Activated T-cell treated with anti-CD3 and anti-CD28 coated beads, Interleukin-2, amount 50 U/mL, for 24 hours (primary cell): ENCODE measurements at regions not wholly inside any gene's neighbourhood (a gene's known extent, or its start where the extent isn't known, plus 50 kb on each side); places are given as distances from the start of the nearest gene placed in this dataset.

ENCODE experiments used
- DNase-seq: peaks from one replicate; pipeline ENCODE4 v3.0.0-alpha.2; 2020
- H3K27ac Mint-ChIP-seq: 2 replicates; pipeline ENCODE4 v1.8.0; 2020; ENCODE audit warnings: mild to moderate bottlenecking, mixed read lengths
- H3K27me3 Mint-ChIP-seq: 2 replicates; pipeline ENCODE4 v1.8.0; 2020; ENCODE audit warnings: mixed read lengths
- H3K36me3 Mint-ChIP-seq: 2 replicates; pipeline ENCODE4 v1.8.0; 2020; ENCODE audit warnings: low read depth, mixed read lengths
- H3K4me1 Mint-ChIP-seq: 2 replicates; pipeline ENCODE4 v1.8.0; 2020; ENCODE audit warnings: low read depth, mixed read lengths
- H3K4me3 Mint-ChIP-seq: 2 replicates; pipeline ENCODE4 v1.8.0; 2020; ENCODE audit warnings: mild to moderate bottlenecking, moderate library complexity, mixed read lengths
- H3K9me3 Mint-ChIP-seq: 2 replicates; pipeline ENCODE4 v1.8.0; 2020; ENCODE audit warnings: mixed read lengths

DNA sequence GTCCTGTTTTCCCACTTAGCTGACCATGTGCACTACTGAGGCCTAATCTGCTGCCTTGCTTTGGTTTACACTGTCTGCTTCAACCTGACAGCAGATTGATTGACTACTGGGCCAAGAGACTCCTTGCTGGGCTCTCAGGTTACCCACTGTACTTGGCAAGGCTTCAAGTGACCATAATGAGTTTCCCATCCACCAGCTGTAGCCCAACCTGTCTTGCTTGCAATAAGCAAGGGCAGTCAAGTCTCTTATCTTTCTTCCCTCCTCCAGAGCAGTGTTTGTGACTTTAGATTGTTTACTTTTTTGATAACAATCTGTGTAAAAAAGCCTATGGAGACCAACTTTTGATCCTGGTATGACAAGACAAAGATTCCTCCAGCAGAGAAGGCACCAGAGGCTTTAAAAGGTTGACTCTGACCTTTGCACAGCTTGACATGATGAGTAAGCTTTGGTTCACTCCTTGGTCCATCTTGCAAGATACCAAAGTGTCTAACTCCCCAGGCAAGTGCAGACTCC is 912.3 kb upstream of the SEMA6A start:
- H3K27me3 Mint-ChIP-seq: no peaks in the 10 kb centered on the region
- DNase-seq: no peak
- no peaks in the 10 kb centered on the region for H3K9me3 Mint-ChIP-seq
- H3K4me1 Mint-ChIP-seq: no peaks in the 10 kb centered on the region
- H3K4me3 Mint-ChIP-seq: no peak overlapping the region
- H3K27ac Mint-ChIP-seq: no peak overlapping the region
- H3K36me3 Mint-ChIP-seq: no peaks in the 10 kb centered on the region

DNA sequence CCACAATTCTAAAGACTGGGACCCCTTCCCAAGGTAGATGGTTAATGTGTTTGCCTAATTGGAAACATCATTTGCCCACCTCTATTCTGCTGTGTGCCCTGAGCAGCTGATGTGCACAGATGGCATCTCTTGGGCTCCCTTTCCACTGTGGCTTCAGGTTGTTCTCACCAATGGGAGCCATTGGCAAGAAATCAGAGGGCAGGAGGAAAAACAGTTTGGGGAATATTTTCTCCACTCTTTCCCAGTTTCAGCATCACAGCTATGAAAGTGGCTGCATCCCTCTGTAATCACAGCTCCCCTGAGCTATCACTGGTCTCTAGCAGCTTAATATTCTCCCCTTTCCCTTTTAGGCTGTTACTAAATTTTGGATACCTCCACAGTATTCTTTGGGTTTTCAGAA is 911.6 kb upstream of the SEMA6A start:
- Mint-ChIP-seq H3K36me3 (no peaks in the 10 kb centered on the region), H3K9me3 (no peaks in the 10 kb centered on the region), H3K27ac (no peak overlapping the region), H3K27me3 (no peaks in the 10 kb centered on the region), H3K4me1 (no peaks in the 10 kb centered on the region), H3K4me3 (no peak overlapping the region)
- no peak for DNase-seq

DNA sequence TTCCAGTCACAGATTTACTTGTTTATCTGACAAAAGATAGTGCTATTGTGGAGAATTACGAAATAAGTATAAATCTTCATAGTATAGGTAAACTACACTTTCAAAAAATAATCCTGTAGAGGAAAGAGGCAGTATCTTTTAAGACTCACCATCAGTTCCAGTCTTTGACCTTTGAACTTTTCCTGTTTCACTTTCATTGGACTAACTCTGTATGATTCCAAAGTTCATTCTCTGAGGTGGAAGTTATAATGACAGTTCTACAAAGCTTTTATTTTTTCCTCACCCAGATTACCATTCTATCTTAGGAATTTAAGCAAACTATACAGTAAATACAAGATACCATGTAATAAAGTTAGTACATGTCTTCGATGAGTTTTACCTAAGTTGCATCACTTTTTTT is 901.3 kb upstream of the SEMA6A start:
- peaks cover 18% of the 10 kb centered on the region for H3K9me3 Mint-ChIP-seq
- no peaks in the 10 kb centered on the region for H3K36me3 Mint-ChIP-seq
- no peaks in the 10 kb centered on the region for H3K27me3 Mint-ChIP-seq
- DNase-seq: no peak
- no peak overlapping the region for H3K27ac Mint-ChIP-seq
- H3K4me1 Mint-ChIP-seq: no peaks in the 10 kb centered on the region
- no peak overlapping the region for H3K4me3 Mint-ChIP-seq

DNA sequence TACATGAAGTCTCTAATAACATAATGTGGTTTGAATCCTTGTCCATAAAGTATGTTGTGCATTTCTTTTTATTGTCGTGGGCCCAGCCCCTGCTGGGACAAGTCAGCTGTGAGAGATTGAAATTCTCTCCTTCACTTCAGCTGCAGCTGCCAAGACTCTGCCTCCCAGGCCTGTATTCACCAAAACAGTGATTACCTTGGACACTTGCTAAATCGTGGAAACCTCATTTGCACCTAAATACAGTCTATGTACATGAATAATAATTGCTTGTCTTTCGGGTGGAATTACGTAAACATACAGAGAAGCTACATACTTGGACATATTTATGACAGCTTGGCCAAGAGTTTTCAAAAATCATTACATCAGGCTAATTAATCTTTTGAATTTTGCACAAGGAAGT is 898.5 kb upstream of the SEMA6A start:
- DNase-seq: no peak
- Mint-ChIP-seq H3K27me3 (no peaks in the 10 kb centered on the region), H3K36me3 (no peaks in the 10 kb centered on the region), H3K4me3 (no peak overlapping the region), H3K9me3 (peaks cover 7% of the 10 kb centered on the region), H3K4me1 (no peaks in the 10 kb centered on the region), H3K27ac (no peak overlapping the region)

DNA sequence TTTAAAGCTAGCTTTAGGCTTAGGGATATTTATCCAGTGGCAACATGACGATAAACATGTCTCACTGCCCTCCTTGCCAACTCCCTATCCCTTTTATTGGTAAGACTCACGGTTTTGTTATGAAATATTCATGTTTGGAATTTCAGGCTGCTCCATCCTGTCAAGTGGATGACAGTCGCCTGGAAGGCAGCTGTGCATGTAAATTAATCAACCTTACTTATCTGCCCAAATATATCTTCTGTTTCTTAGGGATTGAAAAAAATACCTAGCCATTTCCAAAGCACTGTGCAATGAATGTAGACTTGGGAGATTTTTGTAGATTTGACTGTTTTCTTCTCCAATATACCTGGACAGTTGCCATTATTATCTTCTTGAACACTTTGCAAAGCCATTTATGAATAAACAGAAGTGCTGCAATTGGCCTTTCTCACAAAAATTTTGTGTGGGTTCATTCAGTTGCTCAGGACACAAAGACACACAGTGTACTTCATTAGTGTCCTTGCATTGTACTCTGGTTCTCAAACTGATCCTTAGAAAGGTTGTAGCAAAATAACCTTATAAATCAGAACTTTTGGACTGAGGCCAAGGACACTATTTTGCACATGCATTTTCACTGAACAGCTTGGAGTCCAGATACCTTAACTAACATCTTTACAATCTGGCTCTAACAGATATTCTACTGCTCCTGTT is 889.4 kb upstream of the SEMA6A start:
- H3K27me3 Mint-ChIP-seq: no peaks in the 10 kb centered on the region
- H3K4me3 Mint-ChIP-seq: no peak overlapping the region
- H3K4me1 Mint-ChIP-seq: no peaks in the 10 kb centered on the region
- no peak for DNase-seq
- no peaks in the 10 kb centered on the region for H3K36me3 Mint-ChIP-seq
- no peak overlapping the region for H3K27ac Mint-ChIP-seq
- H3K9me3 Mint-ChIP-seq: no peaks in the 10 kb centered on the region

DNA sequence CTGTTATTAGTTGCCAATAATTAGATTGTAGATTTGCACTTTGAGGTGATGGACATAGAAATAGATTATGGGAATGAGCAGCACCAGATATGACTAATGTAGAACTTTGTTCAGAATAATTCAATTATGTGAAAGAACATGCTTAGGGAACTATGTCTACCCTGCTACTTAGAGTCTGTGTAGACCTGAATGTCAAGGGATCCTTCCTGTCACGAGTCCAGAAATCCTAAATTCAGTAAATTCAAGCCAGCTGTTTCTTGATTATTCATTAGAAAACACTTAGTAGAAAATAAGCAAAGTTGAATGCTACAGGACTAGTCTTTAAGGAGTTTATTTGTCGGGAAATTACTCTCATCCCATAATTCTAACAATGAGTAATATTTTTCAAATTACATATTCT is 887.3 kb upstream of the SEMA6A start:
- no peak overlapping the region for H3K27ac Mint-ChIP-seq
- H3K36me3 Mint-ChIP-seq: no peaks in the 10 kb centered on the region
- H3K4me3 Mint-ChIP-seq: no peak overlapping the region
- H3K9me3 Mint-ChIP-seq: no peaks in the 10 kb centered on the region
- DNase-seq: no peak
- no peaks in the 10 kb centered on the region for H3K4me1 Mint-ChIP-seq
- no peaks in the 10 kb centered on the region for H3K27me3 Mint-ChIP-seq

DNA sequence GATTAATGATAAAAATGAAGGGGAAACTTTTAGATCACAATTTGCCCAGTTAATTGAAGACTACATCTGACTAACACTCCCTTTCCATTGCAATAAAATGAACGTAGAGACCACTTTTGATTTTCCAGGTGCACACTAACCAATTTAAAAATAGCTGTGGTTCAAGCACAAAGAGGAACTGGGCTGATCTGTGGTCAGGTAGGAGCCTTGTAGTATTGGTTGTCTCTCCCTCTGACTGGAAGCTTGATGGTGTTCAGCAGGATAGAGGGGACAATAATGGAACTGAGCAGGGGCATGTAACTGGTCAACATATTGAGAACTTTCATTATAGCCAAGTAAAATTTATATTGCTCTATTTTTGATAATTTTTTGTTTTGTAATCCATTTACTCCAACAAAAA is 886.8 kb upstream of the SEMA6A start:
- Mint-ChIP-seq H3K36me3 (no peaks in the 10 kb centered on the region), H3K4me1 (no peaks in the 10 kb centered on the region), H3K27ac (no peak overlapping the region), H3K4me3 (no peak overlapping the region), H3K27me3 (no peaks in the 10 kb centered on the region), H3K9me3 (no peaks in the 10 kb centered on the region)
- DNase-seq: no peak

DNA sequence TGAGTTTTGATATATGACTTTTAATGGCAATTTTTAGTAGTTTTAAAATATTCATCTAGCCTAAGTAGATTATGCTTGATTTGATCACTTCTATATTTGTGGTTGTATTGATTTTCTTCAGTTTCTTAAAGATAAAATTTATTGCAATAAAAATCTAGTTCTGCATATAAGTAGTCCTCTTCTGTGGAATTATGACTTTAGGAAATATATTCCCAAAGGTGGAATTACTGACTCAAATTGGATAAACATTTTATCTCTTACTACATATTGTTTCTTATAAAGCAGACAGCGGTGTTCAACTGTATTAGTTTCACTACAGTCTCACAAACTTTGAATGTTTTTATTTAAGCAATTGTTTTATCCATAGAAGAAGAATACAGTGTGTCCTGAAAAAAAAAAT is 883.0 kb upstream of the SEMA6A start:
- peaks cover 6% of the 10 kb centered on the region for H3K27me3 Mint-ChIP-seq
- H3K36me3 Mint-ChIP-seq: no peaks in the 10 kb centered on the region
- peaks cover 7% of the 10 kb centered on the region for H3K4me1 Mint-ChIP-seq
- H3K9me3 Mint-ChIP-seq: no peaks in the 10 kb centered on the region
- no peak overlapping the region for H3K27ac Mint-ChIP-seq
- no peak overlapping the region for H3K4me3 Mint-ChIP-seq
- DNase-seq: no peak

DNA sequence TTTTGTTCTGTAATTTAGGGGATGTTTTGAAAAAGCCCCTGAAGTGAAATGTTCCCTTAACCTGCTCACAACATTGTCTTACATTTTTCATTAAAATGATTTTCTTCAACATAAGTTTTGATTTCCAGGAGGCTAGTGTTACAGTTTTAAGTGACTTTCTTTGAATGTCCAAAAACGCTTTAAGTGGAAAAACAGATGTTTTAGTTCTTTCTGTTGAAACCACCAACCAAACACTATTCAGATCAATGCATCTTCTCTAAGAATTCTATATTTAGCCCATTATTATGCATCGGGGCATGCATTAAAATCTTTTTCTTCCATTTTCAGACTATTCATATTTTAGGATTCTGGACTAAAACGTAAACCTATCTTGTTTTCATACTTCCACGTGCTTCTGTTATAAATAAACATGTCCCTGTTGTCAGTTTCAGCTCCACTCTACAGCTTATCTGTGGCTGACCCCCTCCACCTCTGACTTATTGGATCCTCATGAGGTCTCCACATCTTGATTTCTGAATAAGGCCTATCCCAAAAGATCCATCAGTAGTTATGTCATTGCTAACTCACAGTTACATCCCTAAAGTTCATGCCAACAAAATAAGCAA is 882.3 kb upstream of the SEMA6A start:
- no peak for DNase-seq
- Mint-ChIP-seq H3K4me3 (no peak overlapping the region), H3K9me3 (no peaks in the 10 kb centered on the region), H3K27me3 (peaks cover 6% of the 10 kb centered on the region), H3K4me1 (peaks cover 7% of the 10 kb centered on the region), H3K36me3 (no peaks in the 10 kb centered on the region), H3K27ac (no peak overlapping the region)

DNA sequence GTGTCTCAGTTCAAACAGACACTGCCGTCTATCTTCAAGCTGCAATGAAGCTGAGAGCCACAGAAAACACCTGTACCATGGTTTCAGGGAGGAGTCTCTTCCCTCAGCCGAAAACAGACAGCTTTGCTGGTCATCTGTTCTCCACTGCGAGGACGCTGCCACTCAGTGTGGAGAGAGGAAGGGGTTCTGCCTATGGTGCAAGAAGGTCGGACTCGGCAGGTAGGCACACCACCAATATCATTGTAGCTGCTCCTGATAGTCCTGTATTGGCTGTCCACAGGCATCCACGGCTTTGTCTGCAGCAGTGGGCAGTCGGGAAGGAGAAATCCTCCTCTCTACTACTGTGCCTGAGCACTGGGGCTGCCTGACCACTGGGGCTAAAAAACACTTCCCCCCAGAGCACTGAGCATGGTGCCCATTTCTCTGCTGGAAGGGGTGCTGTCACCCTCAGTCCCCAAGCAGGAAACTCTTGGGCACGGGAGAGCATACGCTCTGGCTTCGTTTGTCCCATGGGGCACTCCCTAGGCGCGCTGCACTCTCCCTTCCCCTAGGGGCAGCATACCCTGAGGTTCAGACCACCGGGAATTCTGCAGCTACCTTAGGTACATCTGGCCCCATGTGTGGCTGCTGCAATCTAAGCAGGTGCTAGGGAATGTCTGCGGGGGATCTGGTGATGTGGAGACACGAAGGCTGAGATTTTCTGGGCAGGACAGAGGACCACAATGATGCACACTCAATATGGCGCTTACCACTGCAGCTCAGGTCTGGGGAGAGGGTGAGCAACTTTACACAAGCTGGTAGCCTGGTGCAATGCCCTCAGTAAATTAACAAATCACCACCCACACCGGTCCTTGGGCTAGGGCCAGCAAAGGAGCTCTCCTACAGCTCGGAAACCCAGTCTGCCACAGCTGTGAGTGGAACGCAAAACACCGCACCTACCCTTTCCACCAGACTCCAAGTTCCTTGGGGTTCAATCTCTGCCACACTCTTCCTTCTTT is 880.9 kb upstream of the SEMA6A start:
- H3K4me1 Mint-ChIP-seq: peaks cover 7% of the 10 kb centered on the region
- peak overlapping the region; percentile 66 for H3K4me3 Mint-ChIP-seq
- H3K36me3 Mint-ChIP-seq: no peaks in the 10 kb centered on the region
- no peak for DNase-seq
- no peak overlapping the region for H3K27ac Mint-ChIP-seq
- no peaks in the 10 kb centered on the region for H3K9me3 Mint-ChIP-seq
- peaks cover 6% of the 10 kb centered on the region for H3K27me3 Mint-ChIP-seq

DNA sequence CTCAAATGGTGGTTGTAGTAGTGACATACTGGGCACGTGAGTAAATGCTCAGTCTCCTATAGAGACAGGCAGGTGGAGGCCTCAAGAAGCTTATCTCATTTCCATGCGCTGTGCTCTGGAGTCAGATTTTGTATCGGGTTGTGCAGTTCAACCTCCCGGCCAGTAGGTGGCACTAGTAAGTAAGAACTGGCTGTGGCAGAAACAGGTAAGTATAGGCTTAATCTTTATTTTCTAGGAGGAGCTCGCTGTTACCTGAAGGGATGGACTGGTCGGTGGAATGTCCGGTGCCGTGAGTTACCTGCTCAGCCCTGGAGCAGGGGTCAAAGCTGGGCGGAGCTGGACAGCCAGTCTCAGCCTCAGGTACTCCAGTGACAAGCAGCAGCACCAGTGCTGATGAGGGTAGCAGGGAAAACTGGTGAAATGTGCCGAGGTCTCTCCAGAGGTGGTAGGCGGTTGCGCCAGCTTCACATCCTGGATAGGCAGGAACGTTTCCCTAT is 880.1 kb upstream of the SEMA6A start:
- Mint-ChIP-seq H3K9me3 (no peaks in the 10 kb centered on the region), H3K27me3 (peaks cover 6% of the 10 kb centered on the region), H3K4me1 (peaks cover 7% of the 10 kb centered on the region), H3K36me3 (no peaks in the 10 kb centered on the region), H3K4me3 (peak overlapping the region; percentile 66), H3K27ac (no peak overlapping the region)
- DNase-seq: peak; percentile 61

DNA sequence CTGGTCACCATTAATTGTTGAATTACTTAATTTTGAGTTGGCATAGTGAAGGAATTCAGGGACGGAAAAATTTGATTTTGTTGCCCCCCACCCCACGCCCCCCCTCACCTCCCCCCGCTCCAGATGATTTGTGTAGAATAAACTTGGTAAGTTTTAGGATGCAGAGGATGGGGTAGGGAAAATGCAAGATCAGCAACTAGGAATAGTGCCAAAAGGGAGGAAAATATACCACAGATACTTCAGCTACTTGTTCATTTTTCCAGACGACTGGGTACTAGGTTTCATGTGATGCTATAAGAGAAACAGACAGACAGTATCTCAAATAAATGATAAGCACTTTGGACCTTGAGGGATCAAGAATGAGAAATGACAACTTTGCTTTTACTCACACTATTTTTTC is 862.2 kb upstream of the SEMA6A start:
- Mint-ChIP-seq H3K4me1 (no peaks in the 10 kb centered on the region), H3K9me3 (peaks cover 2% of the 10 kb centered on the region)

DNA sequence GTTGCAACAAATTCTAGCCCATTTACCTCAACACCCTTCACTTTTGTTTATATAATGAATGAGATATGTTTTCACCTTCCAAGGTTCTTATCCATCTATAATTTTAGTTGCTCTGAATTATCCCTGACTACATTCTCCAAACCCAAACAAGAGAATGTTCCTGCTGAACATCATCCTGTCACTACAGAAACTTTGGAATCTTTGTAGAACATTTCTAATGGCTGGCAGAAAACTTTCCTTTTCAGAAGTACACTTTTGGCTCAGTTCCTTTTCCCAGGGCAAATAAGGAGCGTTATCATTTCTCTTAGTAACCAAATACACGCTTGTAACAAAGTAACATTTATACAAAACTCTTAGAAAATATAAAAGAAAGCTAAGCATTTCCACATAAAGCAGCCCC is 860.6 kb upstream of the SEMA6A start:
- Mint-ChIP-seq H3K9me3 (peaks cover 2% of the 10 kb centered on the region), H3K4me3 (no peak overlapping the region), H3K36me3 (no peaks in the 10 kb centered on the region), H3K4me1 (no peaks in the 10 kb centered on the region), H3K27ac (no peak overlapping the region), H3K27me3 (no peaks in the 10 kb centered on the region)
- no peak for DNase-seq

More for the DNA sequence above, 862.2 kb upstream of the SEMA6A start:
- Mint-ChIP-seq H3K36me3 (no peaks in the 10 kb centered on the region), H3K27me3 (no peaks in the 10 kb centered on the region), H3K4me3 (no peak overlapping the region), H3K27ac (no peak overlapping the region)
- no peak for DNase-seq

DNA sequence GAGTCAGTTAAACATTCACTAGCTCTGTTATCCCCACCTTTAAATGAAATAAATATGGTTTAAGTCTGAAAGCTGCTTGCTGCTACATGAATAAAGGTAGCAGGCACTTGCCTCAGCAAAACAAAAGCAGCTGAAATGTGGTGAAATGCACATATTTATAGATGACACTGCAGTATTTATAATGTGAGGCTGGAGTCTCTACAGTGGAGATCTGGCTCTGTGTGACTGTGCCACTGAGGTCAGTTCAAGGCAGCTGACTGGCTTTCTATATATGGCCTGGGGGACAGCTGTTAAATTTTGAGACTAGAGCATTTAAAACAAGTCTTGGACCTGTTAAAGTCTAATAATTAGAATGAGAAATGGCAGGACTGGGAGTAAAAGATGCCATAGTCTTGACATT is 859.6 kb upstream of the SEMA6A start:
- Mint-ChIP-seq H3K4me1 (no peaks in the 10 kb centered on the region), H3K4me3 (no peak overlapping the region), H3K27me3 (no peaks in the 10 kb centered on the region), H3K36me3 (no peaks in the 10 kb centered on the region), H3K27ac (no peak overlapping the region), H3K9me3 (peaks cover 2% of the 10 kb centered on the region)
- DNase-seq: no peak
